Sciatic nerve (tissue), 2 donors: ENCODE measurements at regions not wholly inside any gene's neighbourhood (a gene's known extent, or its start where the extent isn't known, plus 50 kb on each side); places are given as distances from the start of the nearest gene placed in this dataset.

Experiments
- ATAC-seq: fragments of 200-7000 bp; cut with Tn5 transposase; one replicate; pipeline ENCODE4 v1.9.1; 2020; ENCODE audit warnings: mild to moderate bottlenecking, moderate library complexity
- DNase-seq: peaks from one replicate; pipeline ENCODE4 v3.0.0-alpha.2; 2020; ENCODE audit warnings: low spot score
- intact Hi-C: fragments of 100-400 bp; cut with DNase I; formaldehyde crosslinking; loops from one replicate; pipeline ENCODE4 v1.14.2; 2022
- donor health status: DM: no; HTN: no; CAD: no.
- donor health status: DM: no; HTN: no; CAD: no.

DNA sequence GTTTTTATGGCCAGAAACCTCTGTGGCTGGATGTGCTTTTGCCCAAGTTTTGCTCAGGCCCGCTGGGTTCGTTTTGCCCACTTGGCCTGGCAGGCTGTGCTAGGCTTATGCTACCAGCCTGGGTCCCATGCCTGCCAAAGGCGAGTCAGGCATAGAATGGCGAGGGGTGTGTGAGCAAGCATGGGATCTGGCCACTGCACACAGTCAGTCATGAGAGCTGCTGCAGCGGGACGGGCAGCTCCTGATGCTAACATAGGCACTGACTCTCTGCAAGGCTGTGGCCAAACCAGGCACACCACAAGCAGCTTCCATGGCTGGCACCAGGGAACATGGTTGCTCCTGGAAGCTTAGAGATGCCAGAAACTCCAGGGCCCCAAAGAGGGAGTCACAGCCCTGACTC, 52.9 kb upstream of the PCDH15 start:
- no peak for ATAC-seq
- intact Hi-C loops = no loop called here
- no peak for DNase-seq
